ENCODE measurements at regions not wholly inside any gene's neighbourhood (a gene's known extent, or its start where the extent isn't known, plus 50 kb on each side); places are given as distances from the start of the nearest gene placed in this dataset.

- TF ChIP-seq ZBTB33 (IDR thresholded peaks at IDR 0.05; ENCODE audit: borderline replicate concordance, low read depth) (no peak), FOSL2 (IDR thresholded peaks at IDR 0.05; ENCODE audit: borderline replicate concordance, low read depth) (no peak), RFX5 (IDR thresholded peaks at IDR 0.05; ENCODE audit: low read length) (no peak), PBX3 (IDR thresholded peaks at IDR 0.05) (no peak), CTCF (IDR thresholded peaks at IDR 0.05) (no peak), MXI1 (IDR thresholded peaks at IDR 0.05; ENCODE audit: low read depth, low read length) (no peak), RAD21 (IDR thresholded peaks at IDR 0.05; ENCODE audit: low read length) (no peak), EZH2phosphoT487 (IDR thresholded peaks at IDR 0.05; ENCODE audit: borderline replicate concordance, low read depth) (no peak)
Observed at GRCh38 chr9:105147110-105147871, 97.2 kb upstream of the SLC44A1 start.
